Hepatocyte (in vitro differentiated cells): ENCODE measurements at regions not wholly inside any gene's neighbourhood (a gene's known extent, or its start where the extent isn't known, plus 50 kb on each side); places are given as distances from the start of the nearest gene placed in this dataset.
"Not testable (repeated sequence)": the region's sequence is repeated elsewhere in the genome, so short reads cannot be mapped to it uniquely, and the experiment has no call there.

Experiments used
- EZH2 ChIP-seq: fragments of 200-600 bp; sonication (generic); IDR thresholded peaks from 2 replicates; pipeline ENCODE4 v1.6.1; 2016; ENCODE audit warnings: antibody characterized with exemption, mild to moderate bottlenecking, borderline replicate concordance
- EZH2phosphoT487 ChIP-seq: fragments of 200-600 bp; sonication (generic); IDR thresholded peaks from one replicate; pipeline ENCODE4 v1.6.1; 2018; ENCODE audit warnings: antibody characterized with exemption, mild to moderate bottlenecking, low read depth, moderate library complexity; ENCODE audit not compliant: unreplicated experiment, severe bottlenecking
- TF ChIP-seq, protein P1 (sequence below): fragments of 200-600 bp; sonication (generic); IDR thresholded peaks from 2 replicates; pipeline ENCODE4 v1.5.1; 2016; ENCODE audit warnings: antibody characterized with exemption, mild to moderate bottlenecking; ENCODE audit not compliant: poor library complexity

DNA sequence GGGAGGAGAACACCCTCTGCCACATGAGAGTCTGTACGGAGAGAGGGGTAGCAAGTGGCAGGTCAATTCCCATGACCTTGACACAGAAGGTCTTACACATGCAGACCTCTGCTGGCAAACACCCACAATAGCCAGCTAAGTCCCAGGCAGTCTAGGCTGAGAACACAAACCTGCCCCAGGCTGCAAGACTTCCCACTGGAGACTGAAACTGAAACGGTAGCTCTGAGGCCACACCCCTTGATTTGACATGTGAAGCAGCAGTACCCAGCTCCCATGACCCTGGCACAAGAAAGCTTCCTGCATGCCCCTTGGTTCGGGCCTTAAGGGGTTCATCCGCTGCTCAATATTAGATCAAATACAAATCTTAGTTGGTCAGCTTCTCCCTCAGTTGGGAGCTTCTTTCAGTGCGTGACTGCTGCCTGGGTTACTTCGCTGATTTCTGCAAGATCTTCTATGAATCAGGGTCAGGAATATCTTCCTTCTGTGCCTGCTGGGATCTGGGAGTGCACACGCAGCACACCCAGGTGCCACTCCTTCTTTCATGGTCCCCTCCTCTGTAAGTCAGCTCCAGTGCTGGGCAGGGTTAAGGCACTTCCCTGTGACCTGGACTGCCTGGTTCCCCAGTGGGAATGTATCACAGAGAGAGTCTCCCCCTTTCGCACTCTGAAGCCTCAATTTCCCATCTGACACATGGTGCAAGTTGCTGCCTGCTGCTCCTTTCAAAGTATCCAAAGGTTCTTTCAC lies 187.2 kb upstream of the NPAP1 start:
- TF ChIP-seq EZH2, EZH2phosphoT487: not testable (repeated sequence)
- TF ChIP-seq, protein P1, sequence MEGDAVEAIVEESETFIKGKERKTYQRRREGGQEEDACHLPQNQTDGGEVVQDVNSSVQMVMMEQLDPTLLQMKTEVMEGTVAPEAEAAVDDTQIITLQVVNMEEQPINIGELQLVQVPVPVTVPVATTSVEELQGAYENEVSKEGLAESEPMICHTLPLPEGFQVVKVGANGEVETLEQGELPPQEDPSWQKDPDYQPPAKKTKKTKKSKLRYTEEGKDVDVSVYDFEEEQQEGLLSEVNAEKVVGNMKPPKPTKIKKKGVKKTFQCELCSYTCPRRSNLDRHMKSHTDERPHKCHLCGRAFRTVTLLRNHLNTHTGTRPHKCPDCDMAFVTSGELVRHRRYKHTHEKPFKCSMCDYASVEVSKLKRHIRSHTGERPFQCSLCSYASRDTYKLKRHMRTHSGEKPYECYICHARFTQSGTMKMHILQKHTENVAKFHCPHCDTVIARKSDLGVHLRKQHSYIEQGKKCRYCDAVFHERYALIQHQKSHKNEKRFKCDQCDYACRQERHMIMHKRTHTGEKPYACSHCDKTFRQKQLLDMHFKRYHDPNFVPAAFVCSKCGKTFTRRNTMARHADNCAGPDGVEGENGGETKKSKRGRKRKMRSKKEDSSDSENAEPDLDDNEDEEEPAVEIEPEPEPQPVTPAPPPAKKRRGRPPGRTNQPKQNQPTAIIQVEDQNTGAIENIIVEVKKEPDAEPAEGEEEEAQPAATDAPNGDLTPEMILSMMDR: not testable (repeated sequence)
